GM12874 (cell line): ENCODE measurements at regions not wholly inside any gene's neighbourhood (a gene's known extent, or its start where the extent isn't known, plus 50 kb on each side); places are given as distances from the start of the nearest gene placed in this dataset.

Source experiments
- TF ChIP-seq, protein P1 (sequence below): IDR thresholded peaks from 2 replicates; pipeline ENCODE4 v1.5.1; 2011; ENCODE audit warnings: low read depth, mild to moderate bottlenecking, control low read depth, low read length, moderate library complexity; ENCODE audit not compliant: insufficient read depth

DNA sequence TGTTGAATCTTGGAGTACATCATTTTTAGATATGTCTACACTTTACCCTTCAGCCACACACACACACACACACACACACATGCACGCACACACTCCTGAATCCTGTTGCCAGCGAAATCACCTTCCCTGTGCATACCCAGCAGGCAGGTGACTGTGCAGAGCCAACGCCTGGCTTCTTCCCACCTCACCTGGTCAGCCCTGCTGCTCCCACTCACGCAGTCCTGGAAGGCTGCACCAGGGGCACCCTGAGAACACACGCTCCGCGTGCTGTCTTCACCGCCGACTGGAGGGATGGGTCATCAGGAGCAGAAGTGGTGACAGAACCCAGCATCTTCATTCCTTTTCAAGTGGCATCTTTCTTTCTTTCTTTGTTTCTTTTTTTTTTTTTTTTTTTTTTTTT lies 94.6 kb downstream of the TBXT start:
- TF ChIP-seq, protein P1, sequence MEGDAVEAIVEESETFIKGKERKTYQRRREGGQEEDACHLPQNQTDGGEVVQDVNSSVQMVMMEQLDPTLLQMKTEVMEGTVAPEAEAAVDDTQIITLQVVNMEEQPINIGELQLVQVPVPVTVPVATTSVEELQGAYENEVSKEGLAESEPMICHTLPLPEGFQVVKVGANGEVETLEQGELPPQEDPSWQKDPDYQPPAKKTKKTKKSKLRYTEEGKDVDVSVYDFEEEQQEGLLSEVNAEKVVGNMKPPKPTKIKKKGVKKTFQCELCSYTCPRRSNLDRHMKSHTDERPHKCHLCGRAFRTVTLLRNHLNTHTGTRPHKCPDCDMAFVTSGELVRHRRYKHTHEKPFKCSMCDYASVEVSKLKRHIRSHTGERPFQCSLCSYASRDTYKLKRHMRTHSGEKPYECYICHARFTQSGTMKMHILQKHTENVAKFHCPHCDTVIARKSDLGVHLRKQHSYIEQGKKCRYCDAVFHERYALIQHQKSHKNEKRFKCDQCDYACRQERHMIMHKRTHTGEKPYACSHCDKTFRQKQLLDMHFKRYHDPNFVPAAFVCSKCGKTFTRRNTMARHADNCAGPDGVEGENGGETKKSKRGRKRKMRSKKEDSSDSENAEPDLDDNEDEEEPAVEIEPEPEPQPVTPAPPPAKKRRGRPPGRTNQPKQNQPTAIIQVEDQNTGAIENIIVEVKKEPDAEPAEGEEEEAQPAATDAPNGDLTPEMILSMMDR: no peak

DNA sequence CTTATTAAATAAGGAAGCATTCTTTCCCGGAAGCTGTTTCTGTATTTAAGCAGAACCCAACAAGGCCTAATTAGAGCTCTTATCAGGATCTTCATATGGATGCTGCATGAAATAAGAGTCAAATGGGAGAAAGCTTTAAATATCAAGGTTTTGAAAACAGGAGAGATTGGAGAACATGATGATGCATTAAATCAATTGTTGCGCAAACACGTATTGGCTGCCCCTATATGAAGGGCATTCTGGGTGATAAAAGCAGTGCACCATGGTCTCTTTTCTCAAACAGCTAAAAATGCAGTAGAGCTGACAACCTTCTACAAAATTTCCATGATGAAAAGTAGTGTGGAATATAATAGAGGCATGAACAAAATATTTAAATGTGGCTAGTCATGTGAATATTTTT lies 98.9 kb downstream of the TBXT start:
- TF ChIP-seq, protein P1: no peak

DNA sequence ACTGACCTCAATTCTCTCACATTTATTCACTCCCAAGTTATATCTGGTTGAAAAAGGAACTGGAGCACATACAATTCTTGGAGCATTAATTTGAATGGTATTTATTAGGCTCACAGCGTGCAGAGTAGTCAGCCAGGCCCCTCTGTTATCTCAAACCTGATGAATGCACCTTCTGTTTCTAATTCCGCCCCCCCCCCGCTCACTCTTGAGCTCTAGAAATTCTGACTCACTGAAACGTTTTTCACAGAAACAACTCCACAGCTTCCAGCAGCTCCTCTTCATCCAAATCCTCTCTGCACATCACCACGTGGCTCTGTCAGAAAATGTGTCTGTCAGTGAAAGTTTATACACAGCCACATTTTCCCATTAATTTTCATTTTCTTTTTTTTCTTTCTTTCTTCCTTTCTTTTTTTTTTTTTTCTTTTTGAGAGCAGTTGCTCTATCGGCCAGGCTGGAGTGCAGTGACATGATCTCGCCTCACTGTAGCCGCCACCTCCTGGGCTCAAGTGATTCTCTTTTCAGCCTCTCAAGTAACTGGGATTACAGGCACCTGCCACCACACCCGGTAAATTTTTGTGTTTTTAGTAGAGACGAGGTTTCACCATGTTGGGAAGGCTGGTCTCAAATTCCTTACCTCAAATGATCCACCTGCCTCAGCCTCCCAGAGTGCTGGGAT lies 109.4 kb downstream of the TBXT start:
- TF ChIP-seq, protein P1: no peak

DNA sequence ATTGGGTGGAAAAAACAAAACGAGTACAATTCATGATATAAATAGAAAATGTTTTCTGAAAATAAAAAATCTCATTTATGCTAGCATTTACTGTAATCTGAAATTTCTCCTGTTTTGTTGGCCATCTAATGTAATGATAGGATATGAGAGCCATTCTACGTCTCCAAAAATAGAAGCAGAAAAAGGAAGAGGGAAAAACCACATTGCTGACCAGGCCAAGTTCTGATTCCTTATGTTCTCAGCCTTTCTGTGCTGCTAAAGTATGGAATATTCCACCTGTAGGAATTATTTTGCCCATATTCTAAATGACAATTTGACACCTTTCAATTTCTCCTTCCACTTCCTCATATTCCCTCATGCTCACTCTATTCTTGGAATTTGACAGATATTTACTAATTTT lies 110.2 kb downstream of the TBXT start:
- TF ChIP-seq, protein P1: no peak

DNA sequence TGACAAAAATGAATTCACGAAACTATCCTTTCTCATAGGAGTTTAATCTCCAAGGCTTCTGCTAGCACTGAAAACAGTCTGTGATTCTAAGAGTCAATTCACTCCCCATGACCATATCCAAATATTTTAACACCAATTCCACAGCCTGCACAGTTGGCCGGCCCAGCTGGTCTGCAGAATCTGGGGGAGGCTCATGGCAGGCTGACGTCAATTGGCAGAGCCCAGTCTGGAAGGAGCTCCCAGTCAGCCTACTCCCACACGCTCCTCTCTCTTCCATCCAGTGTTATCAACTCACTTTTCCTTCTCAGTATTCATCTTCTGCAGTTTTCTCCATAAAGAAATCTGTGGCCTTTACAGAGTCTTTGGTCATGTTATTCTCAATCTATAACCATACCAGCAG lies 111.0 kb downstream of the TBXT start:
- TF ChIP-seq, protein P1: no peak

DNA sequence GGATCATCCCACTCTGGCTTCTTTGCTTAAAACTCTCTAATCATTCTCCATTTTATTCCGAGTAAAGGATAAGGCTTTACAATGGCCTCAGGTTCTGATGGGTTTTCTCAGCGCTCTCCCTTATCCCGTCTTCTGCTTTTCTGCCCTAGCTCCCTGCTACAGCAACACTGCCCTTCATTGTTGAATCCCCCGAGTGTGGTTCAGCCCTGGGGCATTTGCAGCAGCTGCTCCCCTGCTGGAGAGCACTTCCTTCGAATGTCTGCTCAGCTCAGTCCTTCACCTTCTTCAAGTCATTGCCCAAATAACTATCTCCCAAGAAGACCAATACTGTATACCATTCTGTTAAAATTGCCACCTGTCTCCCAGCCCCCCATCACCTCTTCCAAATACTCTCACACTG lies 111.8 kb downstream of the TBXT start:
- TF ChIP-seq, protein P1: no peak

DNA sequence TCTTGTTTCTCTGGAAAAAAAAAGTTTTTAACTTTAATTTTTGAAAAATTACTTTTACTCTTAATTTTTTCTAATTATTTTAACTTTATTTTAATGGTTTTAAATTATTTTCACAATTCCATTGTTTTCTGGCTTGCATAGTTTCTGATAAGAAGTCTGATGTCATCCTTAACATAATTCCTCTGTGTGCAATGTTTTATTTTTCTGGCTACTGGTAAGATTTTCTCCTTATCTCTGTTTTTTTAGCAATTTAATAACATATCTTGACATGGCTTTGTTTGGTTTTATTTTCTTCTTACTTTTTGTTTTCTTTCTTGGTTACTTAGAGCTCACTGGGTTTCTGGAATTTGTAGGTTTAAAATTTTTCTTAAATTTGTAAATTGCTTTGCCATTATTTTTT lies 114.8 kb downstream of the TBXT start:
- TF ChIP-seq, protein P1: no peak
